ENCODE measurements at regions not wholly inside any gene's neighbourhood (a gene's known extent, or its start where the extent isn't known, plus 50 kb on each side); places are given as distances from the start of the nearest gene placed in this dataset.
A peak's percentile ranks its signal among the peaks of the same experiment; 100 is the strongest.

GRCh38 chr11:95655536-95655935 lies 134.0 kb downstream of the FAM76B start:
- no peak overlapping the region for H3K4me3 Mint-ChIP-seq
- H3K27ac ChIP-seq = no peak overlapping the region
- no peaks in the 10 kb centered on the region for H3K27me3 Mint-ChIP-seq (ENCODE audit: insufficient read depth, low read depth)
- H3K36me3 Mint-ChIP-seq = no peaks in the 10 kb centered on the region
- H3F3A ChIP-seq (ENCODE audit: low read depth) = no peaks in the 10 kb centered on the region
- no peak overlapping the region for H3K4me2 ChIP-seq
- no peak overlapping the region for H3K4me3 ChIP-seq
- H4K20me1 ChIP-seq (ENCODE audit: low read depth) = no peaks in the 10 kb centered on the region
- H3K9me3 Mint-ChIP-seq = peaks cover 3% of the 10 kb centered on the region
- H3K4me1 Mint-ChIP-seq = peaks cover 14% of the 10 kb centered on the region
- no peak overlapping the region for H3K9ac ChIP-seq
- no peaks in the 10 kb centered on the region for H3K9me3 ChIP-seq (ENCODE audit: low read depth)
- TF ChIP-seq EZH2phosphoT487 (IDR thresholded peaks at IDR 0.05) = no peak
- no peak for TF ChIP-seq CTCF (IDR thresholded peaks at IDR 0.05)
- TF ChIP-seq EZH2 (IDR thresholded peaks at IDR 0.05) = no peak
- no peak overlapping the region for H3K27ac Mint-ChIP-seq
- peaks cover 25% of the 10 kb centered on the region for H3K4me1 ChIP-seq
- no peaks in the 10 kb centered on the region for H3K79me2 ChIP-seq (ENCODE audit: low read depth)
- no peaks in the 10 kb centered on the region for H3K36me3 ChIP-seq
- no peaks in the 10 kb centered on the region for H3K27me3 ChIP-seq
- DNase-seq (ENCODE audit: low spot score) = no peak
- peak overlapping the region; percentile 83 for H2AFZ ChIP-seq (replicated peaks)

GRCh38 chr11:95653680-95654079 lies 135.9 kb downstream of the FAM76B start:
- TF ChIP-seq EZH2 (IDR thresholded peaks at IDR 0.05) (no peak), CTCF (IDR thresholded peaks at IDR 0.05) (no peak), EZH2phosphoT487 (IDR thresholded peaks at IDR 0.05) (no peak)
- no peak overlapping the region for H3K27ac Mint-ChIP-seq

GRCh38 chr11:95653099-95653498 lies 136.5 kb downstream of the FAM76B start:
- peaks cover 21% of the 10 kb centered on the region for H3K4me1 ChIP-seq
- no peaks in the 10 kb centered on the region for H3K9me3 ChIP-seq (ENCODE audit: low read depth)
- no peak overlapping the region for H3K9ac ChIP-seq
- H4K20me1 ChIP-seq (ENCODE audit: low read depth) = no peaks in the 10 kb centered on the region
- H3K4me1 Mint-ChIP-seq = peaks cover 15% of the 10 kb centered on the region
- no peaks in the 10 kb centered on the region for H3K36me3 ChIP-seq
- H3K27me3 Mint-ChIP-seq (ENCODE audit: insufficient read depth, low read depth) = no peaks in the 10 kb centered on the region
- no peak for DNase-seq (ENCODE audit: low spot score)
- peaks cover 3% of the 10 kb centered on the region for H3K9me3 Mint-ChIP-seq
- no peaks in the 10 kb centered on the region for H3K36me3 Mint-ChIP-seq
- no peaks in the 10 kb centered on the region for H3F3A ChIP-seq (ENCODE audit: low read depth)
- H3K27ac Mint-ChIP-seq = no peak overlapping the region
- H2AFZ ChIP-seq (replicated peaks) = no peak overlapping the region
- no peaks in the 10 kb centered on the region for H3K79me2 ChIP-seq (ENCODE audit: low read depth)
- no peak overlapping the region for H3K27ac ChIP-seq
- no peaks in the 10 kb centered on the region for H3K27me3 ChIP-seq
- no peak overlapping the region for H3K4me2 ChIP-seq
- TF ChIP-seq EZH2phosphoT487 (IDR thresholded peaks at IDR 0.05) = no peak
- TF ChIP-seq EZH2 (IDR thresholded peaks at IDR 0.05) = no peak
- no peak for TF ChIP-seq CTCF (IDR thresholded peaks at IDR 0.05)
- no peak overlapping the region for H3K4me3 ChIP-seq
- H3K4me3 Mint-ChIP-seq = no peak overlapping the region

More at GRCh38 chr11:95653680-95654079, 135.9 kb downstream of the FAM76B start:
- Histone ChIP-seq H3F3A (ENCODE audit: low read depth) (no peaks in the 10 kb centered on the region), H3K27ac (no peak overlapping the region), H3K4me2 (no peak overlapping the region), H3K36me3 (no peaks in the 10 kb centered on the region), H3K4me1 (peaks cover 21% of the 10 kb centered on the region), H3K9me3 (ENCODE audit: low read depth) (no peaks in the 10 kb centered on the region), H3K79me2 (ENCODE audit: low read depth) (no peaks in the 10 kb centered on the region), H3K9ac (no peak overlapping the region), H3K4me3 (no peak overlapping the region), H3K27me3 (no peaks in the 10 kb centered on the region), H2AFZ (replicated peaks) (no peak overlapping the region), H4K20me1 (ENCODE audit: low read depth) (no peaks in the 10 kb centered on the region)
- Mint-ChIP-seq H3K27me3 (ENCODE audit: insufficient read depth, low read depth) (no peaks in the 10 kb centered on the region), H3K4me1 (peaks cover 15% of the 10 kb centered on the region), H3K4me3 (no peak overlapping the region), H3K36me3 (no peaks in the 10 kb centered on the region), H3K9me3 (peaks cover 3% of the 10 kb centered on the region)
- no peak for DNase-seq (ENCODE audit: low spot score)
